IMR-90 (cell line): ENCODE measurements at regions not wholly inside any gene's neighbourhood (a gene's known extent, or its start where the extent isn't known, plus 50 kb on each side); places are given as distances from the start of the nearest gene placed in this dataset.

Experiments
- ATAC-seq: fragments of 200-7000 bp; cut with Tn5 transposase; 2 replicates; pipeline ENCODE4 v1.9.1; 2020; ENCODE audit warnings: low read depth, mild to moderate bottlenecking, moderate library complexity
- BruUV-seq: library from RNA; stranded (reverse); fragments of 400-500 nt; replicated peaks from 2 replicates; lab custom pipeline; 2021; lab: Mats Ljungman, UMichigan
- CTCF ChIA-PET: fragments of 300-600 bp; formaldehyde crosslinking; extraction: SDS; loops from one replicate; lab custom pipeline; 2021; ENCODE audit warnings: antibody characterized with exemption; lab: Yijun Ruan, JAX
- POLR2A ChIA-PET: fragments of 300-600 bp; sonication (Branson Sonifier 250); formaldehyde crosslinking; loops from one replicate; lab custom pipeline; 2022; ENCODE audit warnings: antibody characterized with exemption; ENCODE audit not compliant: unreplicated experiment; lab: Charles Lee
- DNase-seq: peaks from one replicate; pipeline ENCODE4 v3.0.0; 2013
- H2AFZ ChIP-seq: replicated peaks from 2 replicates; pipeline ENCODE3; 2013; ENCODE audit warnings: low read length, mild to moderate bottlenecking; ENCODE audit not compliant: poor library complexity
- H2AK5ac ChIP-seq: 2 replicates; pipeline ENCODE4 v1.6.1; 2013; ENCODE audit warnings: low read depth, low read length, inconsistent platforms
- H2AK9ac ChIP-seq: replicated peaks from 2 replicates; pipeline ENCODE3; 2013; ENCODE audit warnings: mild to moderate bottlenecking, low read depth, low read length, moderate library complexity; ENCODE audit not compliant: poor library complexity
- H2BK120ac ChIP-seq: 2 replicates; pipeline ENCODE4 v1.6.1; 2013; ENCODE audit warnings: low read depth, low read length, inconsistent platforms
- H2BK15ac ChIP-seq: 3 replicates; pipeline ENCODE4 v1.6.1; 2013; ENCODE audit warnings: low read depth, low read length, inconsistent platforms
- H2BK20ac ChIP-seq: 2 replicates; pipeline ENCODE4 v1.6.1; 2013; ENCODE audit warnings: low read depth, mild to moderate bottlenecking, inconsistent platforms, low read length, moderate library complexity
- H2BK5ac ChIP-seq: 2 replicates; pipeline ENCODE4 v1.6.1; 2013; ENCODE audit warnings: mild to moderate bottlenecking, low read depth, low read length, inconsistent platforms; ENCODE audit not compliant: poor library complexity, severe bottlenecking
- H3K14ac ChIP-seq: replicated peaks from 2 replicates; pipeline ENCODE4 v1.6.1; 2013; ENCODE audit warnings: low read depth, low read length, inconsistent platforms
- H3K18ac ChIP-seq: 2 replicates; pipeline ENCODE4 v1.6.1; 2013; ENCODE audit warnings: low read depth, low read length, control low read depth
- H3K23ac ChIP-seq: 2 replicates; pipeline ENCODE4 v1.6.1; 2013; ENCODE audit warnings: low read depth, low read length, inconsistent platforms
- H3K27ac ChIP-seq: 2 replicates; pipeline ENCODE4 v1.5.1; 2013; ENCODE audit warnings: mild to moderate bottlenecking, control low read depth, low read length; ENCODE audit not compliant: insufficient read depth
- H3K27me3 ChIP-seq: 2 replicates; pipeline ENCODE4 v1.6.1; 2013; ENCODE audit warnings: low read length; ENCODE audit not compliant: control insufficient read depth, insufficient read depth
- H3K36me3 ChIP-seq: 2 replicates; pipeline ENCODE4 v1.6.1; 2013; ENCODE audit warnings: low read length, mixed read lengths; ENCODE audit not compliant: control insufficient read depth, insufficient read depth
- H3K4ac ChIP-seq: 2 replicates; pipeline ENCODE4 v1.6.1; 2013; ENCODE audit warnings: low read depth, low read length, inconsistent platforms
- H3K4me1 ChIP-seq: 2 replicates; pipeline ENCODE4 v1.6.1; 2013; ENCODE audit warnings: low read length, mixed read lengths; ENCODE audit not compliant: control insufficient read depth, insufficient read depth
- H3K4me2 ChIP-seq: 2 replicates; pipeline ENCODE4 v1.6.1; 2013; ENCODE audit warnings: low read depth, mild to moderate bottlenecking, control low read depth, low read length, moderate library complexity
- H3K4me3 ChIP-seq: 2 replicates; pipeline ENCODE4 v1.5.1; 2013; ENCODE audit warnings: low read depth, mild to moderate bottlenecking, control low read depth, low read length, moderate library complexity; ENCODE audit not compliant: insufficient read depth
- H3K56ac ChIP-seq: 2 replicates; pipeline ENCODE4 v1.6.1; 2013; ENCODE audit warnings: low read length, inconsistent platforms; ENCODE audit not compliant: insufficient read depth; ENCODE audit errors: extremely low read depth
- H3K79me1 ChIP-seq, 2 experiments: 2 replicates each; pipeline ENCODE4 v1.6.1; 2013; ENCODE audit warnings: low read length in 2 of 2, inconsistent platforms in 1 of 2, low read depth in 1 of 2
- H3K9ac ChIP-seq: 2 replicates; pipeline ENCODE4 v1.6.1; 2013; ENCODE audit warnings: low read depth, low read length, control low read depth
- H3K9me1 ChIP-seq: 2 replicates; pipeline ENCODE4 v1.6.1; 2013; ENCODE audit warnings: low read length, inconsistent platforms; ENCODE audit not compliant: insufficient read depth
- H3K9me3 ChIP-seq: 2 replicates; pipeline ENCODE4 v1.6.1; 2013; ENCODE audit warnings: low read length; ENCODE audit not compliant: control insufficient read depth, insufficient read depth
- H4K20me1 ChIP-seq: 2 replicates; pipeline ENCODE4 v1.6.1; 2013; ENCODE audit warnings: low read length, inconsistent platforms; ENCODE audit not compliant: insufficient read depth
- H4K5ac ChIP-seq: 2 replicates; pipeline ENCODE4 v1.6.1; 2013; ENCODE audit warnings: mild to moderate bottlenecking, low read depth, low read length, control low read depth
- H4K8ac ChIP-seq, 2 experiments: 2 replicates each; pipeline ENCODE4 v1.6.1; 2013; ENCODE audit warnings: low read depth in 2 of 2, low read length in 2 of 2, control low read depth in 1 of 2, inconsistent platforms in 1 of 2
- H4K91ac ChIP-seq: 2 replicates; pipeline ENCODE4 v1.6.1; 2013; ENCODE audit warnings: low read depth, low read length, inconsistent platforms; ENCODE audit not compliant: insufficient read depth
- BHLHE40 ChIP-seq: fragments of 150-350 bp; IDR thresholded peaks from 2 replicates; pipeline ENCODE4 v1.6.1; 2016; ENCODE audit warnings: mild to moderate bottlenecking, low read depth, low read length
- CEBPB ChIP-seq: IDR thresholded peaks from 2 replicates; pipeline ENCODE4 v1.6.1; 2012; ENCODE audit warnings: low read depth, low read length, improper control_type of control experiment
- FOS ChIP-seq: fragments of 150-350 bp; IDR thresholded peaks from 2 replicates; pipeline ENCODE4 v1.6.1; 2016; ENCODE audit warnings: low read depth, low read length
- MAFK ChIP-seq: IDR thresholded peaks from 2 replicates; pipeline ENCODE4 v1.6.1; 2012; ENCODE audit warnings: low read depth, low read length, improper control_type of control experiment
- NFE2L2 ChIP-seq: fragments of 150-350 bp; IDR thresholded peaks from 2 replicates; pipeline ENCODE4 v1.6.1; 2016; ENCODE audit warnings: low read depth, mild to moderate bottlenecking, low read length
- POLR2A ChIP-seq: IDR thresholded peaks from 2 replicates; pipeline ENCODE4 v1.6.1; 2012; ENCODE audit warnings: mild to moderate bottlenecking, low read depth, low read length
- RAD21 ChIP-seq: IDR thresholded peaks from 2 replicates; pipeline ENCODE4 v1.6.1; 2012; ENCODE audit warnings: low read length, improper control_type of control experiment
- RCOR1 ChIP-seq: IDR thresholded peaks from 2 replicates; pipeline ENCODE4 v1.6.1; 2012; ENCODE audit warnings: mild to moderate bottlenecking, low read length, improper control_type of control experiment; ENCODE audit not compliant: insufficient replicate concordance
- RFX5 ChIP-seq: IDR thresholded peaks from 2 replicates; pipeline ENCODE4 v1.8.0; 2012; ENCODE audit warnings: low read depth, mild to moderate bottlenecking, low read length, moderate library complexity
- SMC3 ChIP-seq: fragments of 150-350 bp; IDR thresholded peaks from 2 replicates; pipeline ENCODE4 v1.6.1; 2016; ENCODE audit warnings: low read depth, mild to moderate bottlenecking, antibody characterized with exemption, low read length, moderate library complexity
- WGBS, 2 experiments: methylation state at CpG; one replicate each; pipeline versions ENCODE4 v1.1.5 to v1.1.7; 2013; ENCODE audit warnings: missing lambda C conversion rate in 2 of 2; ENCODE audit not compliant: insufficient read length in 1 of 2; ENCODE audit errors: extremely low coverage in 2 of 2; 5-methylcytosine and 5-hydroxymethylcytosine counted together
- dilution Hi-C: fragments of 300-500 bp; cut with HindIII; formaldehyde crosslinking; loops from one replicate; pipeline ENCODE4 v1.14.3; 2018; ENCODE audit warnings: low sequenced_read_pairs; ENCODE audit not compliant: unreplicated experiment
- in situ Hi-C: fragments of 300-500 bp; cut with MboI; formaldehyde crosslinking; loops from 3 replicates; pipeline ENCODE4 v1.14.3; 2019; ENCODE audit warnings: low sequenced_read_pairs, inconsistent platforms, mixed read lengths
- intact Hi-C: fragments of 100-400 bp; cut with micrococcal nuclease; formaldehyde crosslinking; loops from 2 replicates; pipeline ENCODE4 v1.10.0; 2022
- TF ChIP-seq, protein P1 (sequence below): conservative IDR thresholded peaks from 2 replicates; pipeline ENCODE4 v1.5.1; 2012; ENCODE audit warnings: mild to moderate bottlenecking, low read depth, low read length, improper control_type of control experiment
- TF ChIP-seq, protein P2 (sequence below): fragments of 150-350 bp; IDR thresholded peaks from 2 replicates; pipeline ENCODE4 v1.6.1; 2017; ENCODE audit warnings: mild to moderate bottlenecking, antibody characterized with exemption, low read length, low read depth
- TF ChIP-seq, protein P3 (sequence below): fragments of 150-350 bp; IDR thresholded peaks from 2 replicates; pipeline ENCODE4 v1.6.1; 2016; ENCODE audit warnings: low read depth, mild to moderate bottlenecking, low read length, moderate library complexity, borderline replicate concordance

DNA sequence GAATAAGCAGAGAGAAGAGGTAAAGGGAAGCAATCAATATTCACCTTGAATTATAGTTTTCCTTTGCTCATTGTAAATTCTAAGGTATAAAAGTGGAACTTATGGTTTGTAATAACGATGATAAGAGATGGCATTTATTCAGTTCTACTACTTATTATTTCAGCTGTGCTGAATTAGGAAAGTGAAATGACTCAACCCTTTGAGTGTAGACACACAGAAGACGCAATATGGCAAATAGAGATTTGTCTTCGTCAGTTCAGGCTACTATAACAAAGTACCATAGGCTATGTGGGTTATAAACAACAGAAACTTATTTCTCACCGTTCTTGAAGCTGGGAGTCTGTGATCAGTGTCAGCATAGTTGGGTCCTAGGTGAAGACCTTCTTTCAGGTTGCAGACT is 713.0 kb upstream of the PCDH9 start:
- Histone ChIP-seq H4K20me1 (no peaks in the 10 kb centered on the region), H2AK5ac (no peak overlapping the region), H3K36me3 (no peaks in the 10 kb centered on the region), H2BK5ac (no peak overlapping the region), H3K4me3 (no peak overlapping the region), H3K9me3 (no peaks in the 10 kb centered on the region; the same call in 1 of the 2 replicates), H2BK120ac (no peak overlapping the region), H3K4me2 (no peak overlapping the region), H3K18ac (no peak overlapping the region), H3K9ac (no peak overlapping the region), H3K27me3 (no peaks in the 10 kb centered on the region), H3K27ac (no peak overlapping the region), H3K9me1 (no peaks in the 10 kb centered on the region), H3K14ac (no peak overlapping the region), H4K5ac (no peak overlapping the region), H3K56ac (no peak overlapping the region), H2AK9ac (no peak overlapping the region), H3K4ac (no peak overlapping the region), H3K79me1 (no peaks in the 10 kb centered on the region), H4K8ac (no peak overlapping the region), H2AFZ (no peak overlapping the region), H3K23ac (no peak overlapping the region), H2BK15ac (no peak overlapping the region), H4K91ac (no peak overlapping the region), H2BK20ac (no peak overlapping the region), H3K4me1 (no peaks in the 10 kb centered on the region)
- DNase-seq (no peak), ATAC-seq (no peak)
- WGBS, 2 experiments: no CpG with 5 or more reads among the region's 4 CpGs
- in situ Hi-C loops: no loop called here
- dilution Hi-C loops: no loop called here
- CTCF ChIA-PET: no interaction called here
- TF ChIP-seq BHLHE40 (no peak), MAFK (no peak), RCOR1 (no peak), SMC3 (no peak), FOS (no peak), RFX5 (no peak), CEBPB (no peak), POLR2A (no peak), RAD21 (no peak), NFE2L2 (no peak)
- TF ChIP-seq, protein P1, sequence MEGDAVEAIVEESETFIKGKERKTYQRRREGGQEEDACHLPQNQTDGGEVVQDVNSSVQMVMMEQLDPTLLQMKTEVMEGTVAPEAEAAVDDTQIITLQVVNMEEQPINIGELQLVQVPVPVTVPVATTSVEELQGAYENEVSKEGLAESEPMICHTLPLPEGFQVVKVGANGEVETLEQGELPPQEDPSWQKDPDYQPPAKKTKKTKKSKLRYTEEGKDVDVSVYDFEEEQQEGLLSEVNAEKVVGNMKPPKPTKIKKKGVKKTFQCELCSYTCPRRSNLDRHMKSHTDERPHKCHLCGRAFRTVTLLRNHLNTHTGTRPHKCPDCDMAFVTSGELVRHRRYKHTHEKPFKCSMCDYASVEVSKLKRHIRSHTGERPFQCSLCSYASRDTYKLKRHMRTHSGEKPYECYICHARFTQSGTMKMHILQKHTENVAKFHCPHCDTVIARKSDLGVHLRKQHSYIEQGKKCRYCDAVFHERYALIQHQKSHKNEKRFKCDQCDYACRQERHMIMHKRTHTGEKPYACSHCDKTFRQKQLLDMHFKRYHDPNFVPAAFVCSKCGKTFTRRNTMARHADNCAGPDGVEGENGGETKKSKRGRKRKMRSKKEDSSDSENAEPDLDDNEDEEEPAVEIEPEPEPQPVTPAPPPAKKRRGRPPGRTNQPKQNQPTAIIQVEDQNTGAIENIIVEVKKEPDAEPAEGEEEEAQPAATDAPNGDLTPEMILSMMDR: no peak
- TF ChIP-seq, protein P2, sequence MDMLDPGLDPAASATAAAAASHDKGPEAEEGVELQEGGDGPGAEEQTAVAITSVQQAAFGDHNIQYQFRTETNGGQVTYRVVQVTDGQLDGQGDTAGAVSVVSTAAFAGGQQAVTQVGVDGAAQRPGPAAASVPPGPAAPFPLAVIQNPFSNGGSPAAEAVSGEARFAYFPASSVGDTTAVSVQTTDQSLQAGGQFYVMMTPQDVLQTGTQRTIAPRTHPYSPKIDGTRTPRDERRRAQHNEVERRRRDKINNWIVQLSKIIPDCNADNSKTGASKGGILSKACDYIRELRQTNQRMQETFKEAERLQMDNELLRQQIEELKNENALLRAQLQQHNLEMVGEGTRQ: no peak
- TF ChIP-seq, protein P3, sequence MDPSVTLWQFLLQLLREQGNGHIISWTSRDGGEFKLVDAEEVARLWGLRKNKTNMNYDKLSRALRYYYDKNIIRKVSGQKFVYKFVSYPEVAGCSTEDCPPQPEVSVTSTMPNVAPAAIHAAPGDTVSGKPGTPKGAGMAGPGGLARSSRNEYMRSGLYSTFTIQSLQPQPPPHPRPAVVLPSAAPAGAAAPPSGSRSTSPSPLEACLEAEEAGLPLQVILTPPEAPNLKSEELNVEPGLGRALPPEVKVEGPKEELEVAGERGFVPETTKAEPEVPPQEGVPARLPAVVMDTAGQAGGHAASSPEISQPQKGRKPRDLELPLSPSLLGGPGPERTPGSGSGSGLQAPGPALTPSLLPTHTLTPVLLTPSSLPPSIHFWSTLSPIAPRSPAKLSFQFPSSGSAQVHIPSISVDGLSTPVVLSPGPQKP: no peak
- intact Hi-C loops: no loop called here
- POLR2A ChIA-PET: no interaction called here
- no TSS peak for BruUV-seq
